Hepatocyte (in vitro differentiated cells): ENCODE measurements at regions not wholly inside any gene's neighbourhood (a gene's known extent, or its start where the extent isn't known, plus 50 kb on each side); places are given as distances from the start of the nearest gene placed in this dataset.

Source experiments
- CTCF ChIP-seq: fragments of 200-600 bp; sonication (generic); IDR thresholded peaks from 2 replicates; pipeline ENCODE4 v1.5.1; 2016; ENCODE audit warnings: antibody characterized with exemption, mild to moderate bottlenecking; ENCODE audit not compliant: poor library complexity
- EZH2 ChIP-seq: fragments of 200-600 bp; sonication (generic); IDR thresholded peaks from 2 replicates; pipeline ENCODE4 v1.6.1; 2016; ENCODE audit warnings: antibody characterized with exemption, mild to moderate bottlenecking, borderline replicate concordance
- EZH2phosphoT487 ChIP-seq: fragments of 200-600 bp; sonication (generic); IDR thresholded peaks from one replicate; pipeline ENCODE4 v1.6.1; 2018; ENCODE audit warnings: antibody characterized with exemption, mild to moderate bottlenecking, low read depth, moderate library complexity; ENCODE audit not compliant: unreplicated experiment, severe bottlenecking

GRCh38 chr13:68948586-68948985 is 1159.0 kb upstream of the ATXN8OS start:
- TF ChIP-seq CTCF: no peak
- TF ChIP-seq EZH2phosphoT487: no peak
- no peak for TF ChIP-seq EZH2
